HG02884 (cell line): ENCODE measurements at regions not wholly inside any gene's neighbourhood (a gene's known extent, or its start where the extent isn't known, plus 50 kb on each side); places are given as distances from the start of the nearest gene placed in this dataset.
"Not testable (repeated sequence)": the region's sequence is repeated elsewhere in the genome, so short reads cannot be mapped to it uniquely, and the experiment has no call there.

Experiments used
- ATAC-seq: cut with Tn5 transposase; IDR thresholded peaks from one replicate; pipeline ENCODE4 v1.9.1; 2021; ENCODE audit warnings: mild to moderate bottlenecking, moderate library complexity; ENCODE audit not compliant: unreplicated experiment

- no peak for ATAC-seq
Measured at GRCh38 chrX:42020225-42020624, 96.9 kb upstream of the CASK start.

DNA sequence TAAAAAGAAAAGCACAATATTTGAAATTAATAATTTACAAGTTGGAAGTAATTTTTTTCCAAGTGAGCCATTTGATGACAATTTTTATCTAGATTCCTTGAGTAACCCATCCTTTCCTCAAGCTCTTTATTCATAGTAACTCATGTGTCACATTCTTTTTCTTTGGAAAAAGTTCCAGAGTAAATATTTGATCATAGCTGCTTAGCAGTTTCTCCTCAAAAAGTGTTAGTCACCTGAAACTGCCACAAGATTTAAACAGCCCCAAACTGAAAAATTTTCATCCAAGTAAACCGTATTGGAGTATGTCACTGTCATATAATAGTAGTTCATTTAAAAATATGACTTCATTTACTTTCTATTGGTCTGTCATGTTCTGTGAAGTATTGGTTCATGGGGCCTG lies 94.6 kb upstream of the CASK start:
- ATAC-seq, result no peak

DNA sequence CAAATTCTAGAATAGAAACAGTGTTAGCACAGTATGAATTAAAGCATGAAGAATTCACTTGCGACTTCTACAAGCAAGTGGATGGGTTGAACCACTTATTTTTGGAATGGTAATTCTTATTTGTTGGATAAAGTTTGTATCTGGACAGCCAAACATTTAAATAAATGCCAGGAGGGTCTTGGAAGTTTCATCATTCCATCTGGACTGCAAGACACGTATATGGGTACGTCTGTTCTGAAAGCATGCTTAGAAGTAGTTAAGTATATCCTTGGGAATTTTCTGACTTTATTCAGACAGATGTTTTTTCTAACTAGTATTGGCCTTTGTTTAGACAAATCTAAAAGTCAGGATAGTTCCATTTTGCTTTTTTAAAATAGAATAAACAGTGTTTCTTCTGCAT lies 77.5 kb upstream of the CASK start:
- no peak for ATAC-seq

- ATAC-seq, result no peak
Measured at GRCh38 chrX:41984628-41985027, 61.3 kb upstream of the CASK start.

DNA sequence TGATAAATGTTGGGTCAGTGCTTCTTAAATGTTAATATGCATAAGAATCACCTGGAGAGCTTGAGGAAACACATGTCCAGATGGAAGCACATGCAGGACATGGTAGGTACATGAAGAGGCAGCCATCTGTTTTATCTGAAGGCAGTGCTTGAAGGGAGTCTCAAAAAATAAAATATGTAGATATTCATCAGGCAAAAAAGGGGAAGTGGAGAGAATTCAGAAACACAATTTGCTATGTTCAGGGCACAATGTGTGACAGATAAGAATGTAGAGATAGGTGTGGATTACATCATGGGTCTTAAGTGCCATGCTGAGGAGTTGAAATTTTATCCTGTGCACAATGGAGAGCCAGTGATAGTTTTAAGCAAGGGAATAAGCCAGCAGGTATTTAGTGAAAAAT lies 59.6 kb upstream of the CASK start:
- ATAC-seq, result no peak

DNA sequence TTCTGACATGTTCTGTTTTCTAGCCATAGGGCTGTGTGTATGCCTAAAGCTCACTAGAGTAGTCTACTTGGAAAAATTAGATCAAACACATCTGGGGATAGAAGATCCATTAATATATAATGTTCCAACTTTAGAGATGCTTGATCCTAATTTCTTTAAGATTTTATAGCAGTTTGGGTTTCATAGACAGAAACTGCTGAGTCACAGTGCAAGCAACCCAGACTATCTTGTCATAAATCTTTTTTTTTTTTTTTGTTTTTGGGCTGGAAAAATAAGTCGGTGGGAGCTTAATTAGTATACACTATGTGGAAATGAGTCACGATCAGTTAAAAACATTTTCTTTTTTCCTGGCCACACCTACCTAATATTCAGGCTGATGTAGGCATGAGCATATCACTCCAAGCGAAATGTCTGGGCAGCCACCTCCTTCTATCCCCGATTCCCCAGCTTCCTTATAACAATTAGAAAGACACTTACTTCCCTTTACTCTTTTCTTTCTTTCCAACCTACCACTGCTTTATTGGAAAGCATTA lies 58.2 kb upstream of the CASK start:
- ATAC-seq, result no peak

DNA sequence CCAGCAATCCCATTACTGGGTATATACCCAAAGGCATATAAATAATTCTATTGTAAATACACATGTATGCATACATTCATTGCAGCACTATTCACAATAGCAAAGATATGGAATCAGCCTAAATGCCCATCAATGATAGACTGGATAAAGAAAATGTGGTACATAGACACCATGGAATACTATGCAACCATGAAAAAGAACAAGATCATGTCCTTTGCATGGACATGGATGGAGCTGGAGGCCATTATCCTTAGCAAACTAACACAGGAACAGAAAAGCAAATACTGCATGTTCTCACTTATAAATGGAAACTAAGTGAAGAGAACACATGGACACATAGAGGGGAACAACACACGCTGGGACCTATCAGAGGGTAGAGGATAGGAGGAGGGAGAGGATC lies 51.3 kb upstream of the CASK start:
- not testable (repeated sequence) for ATAC-seq

DNA sequence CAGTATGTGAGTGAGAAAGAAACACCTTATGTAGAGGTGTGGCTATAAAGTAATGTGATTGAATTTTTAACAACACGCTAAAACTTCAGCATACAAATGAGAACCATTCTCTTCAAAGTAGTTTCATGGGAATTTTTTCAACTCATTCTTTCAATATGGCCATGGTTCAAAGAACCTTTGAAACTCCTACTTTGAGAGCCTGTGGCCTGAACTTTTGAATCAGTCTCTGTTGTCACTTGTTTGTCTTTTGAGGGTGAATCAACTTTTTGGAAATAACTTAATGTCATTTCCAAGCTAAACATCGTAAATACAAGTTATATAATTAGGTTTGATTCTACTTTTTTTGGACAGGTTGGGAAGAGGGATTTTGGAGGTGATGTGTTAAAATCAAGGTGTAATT lies 49.9 kb upstream of the CASK start:
- no peak for ATAC-seq
